ENCODE measurements at regions not wholly inside any gene's neighbourhood (a gene's known extent, or its start where the extent isn't known, plus 50 kb on each side); places are given as distances from the start of the nearest gene placed in this dataset.

DNA sequence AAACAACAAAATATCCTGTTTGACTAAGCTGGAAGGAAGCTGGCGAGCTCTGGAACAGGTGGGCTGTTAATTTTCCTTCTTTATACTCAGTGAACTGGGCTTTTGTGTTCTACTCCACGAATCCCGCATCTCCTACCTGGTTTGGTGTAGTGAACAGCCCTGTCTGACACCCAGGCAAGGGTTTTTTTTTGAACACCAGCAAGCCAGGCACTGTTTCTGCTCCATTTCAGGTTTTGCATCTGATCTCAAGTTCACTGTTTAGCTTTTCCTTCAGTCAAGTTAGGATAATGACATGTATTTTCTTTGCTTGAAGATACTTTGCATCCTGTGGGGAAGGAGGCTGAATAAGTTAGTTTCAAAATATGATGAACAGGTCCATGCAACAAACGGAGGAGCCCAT is 204.5 kb downstream of the SEMA6A start:
- TF ChIP-seq EZH2 (IDR thresholded peaks at IDR 0.05; ENCODE audit: insufficient read depth, low read length): no peak
- TF ChIP-seq, protein P1, sequence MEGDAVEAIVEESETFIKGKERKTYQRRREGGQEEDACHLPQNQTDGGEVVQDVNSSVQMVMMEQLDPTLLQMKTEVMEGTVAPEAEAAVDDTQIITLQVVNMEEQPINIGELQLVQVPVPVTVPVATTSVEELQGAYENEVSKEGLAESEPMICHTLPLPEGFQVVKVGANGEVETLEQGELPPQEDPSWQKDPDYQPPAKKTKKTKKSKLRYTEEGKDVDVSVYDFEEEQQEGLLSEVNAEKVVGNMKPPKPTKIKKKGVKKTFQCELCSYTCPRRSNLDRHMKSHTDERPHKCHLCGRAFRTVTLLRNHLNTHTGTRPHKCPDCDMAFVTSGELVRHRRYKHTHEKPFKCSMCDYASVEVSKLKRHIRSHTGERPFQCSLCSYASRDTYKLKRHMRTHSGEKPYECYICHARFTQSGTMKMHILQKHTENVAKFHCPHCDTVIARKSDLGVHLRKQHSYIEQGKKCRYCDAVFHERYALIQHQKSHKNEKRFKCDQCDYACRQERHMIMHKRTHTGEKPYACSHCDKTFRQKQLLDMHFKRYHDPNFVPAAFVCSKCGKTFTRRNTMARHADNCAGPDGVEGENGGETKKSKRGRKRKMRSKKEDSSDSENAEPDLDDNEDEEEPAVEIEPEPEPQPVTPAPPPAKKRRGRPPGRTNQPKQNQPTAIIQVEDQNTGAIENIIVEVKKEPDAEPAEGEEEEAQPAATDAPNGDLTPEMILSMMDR (IDR thresholded peaks at IDR 0.05; ENCODE audit: insufficient read depth, low read depth, low read length): no peak
- no peak overlapping the region for H3K4me2 ChIP-seq (ENCODE audit: low read length)

GRCh38 chr5:116365006-116365496 is 209.6 kb downstream of the SEMA6A start:
- H3K36me3 ChIP-seq (ENCODE audit: insufficient read depth, low read length): no peaks in the 10 kb centered on the region
- no peaks in the 10 kb centered on the region for H3K4me1 Mint-ChIP-seq (ENCODE audit: low read depth, unreplicated experiment)
- H3K27me3 ChIP-seq (ENCODE audit: insufficient read depth, low read length): peaks cover 4% of the 10 kb centered on the region
- no peaks in the 10 kb centered on the region for H3K36me3 Mint-ChIP-seq (ENCODE audit: low read depth, unreplicated experiment)
- H3K4me3 Mint-ChIP-seq (ENCODE audit: unreplicated experiment): no peak overlapping the region
- H3K27ac ChIP-seq (ENCODE audit: low read depth, low read length): no peak overlapping the region
- no peaks in the 10 kb centered on the region for H3K9me3 ChIP-seq (ENCODE audit: insufficient read depth, low read depth, low read length)
- no peaks in the 10 kb centered on the region for H3K79me2 ChIP-seq (ENCODE audit: insufficient read depth, low read length)
- H4K20me1 ChIP-seq (ENCODE audit: insufficient read depth, low read length): no peaks in the 10 kb centered on the region
- no peak overlapping the region for H2AFZ ChIP-seq (ENCODE audit: low read depth, low read length)
- peaks cover 2% of the 10 kb centered on the region for H3K9me3 Mint-ChIP-seq (ENCODE audit: unreplicated experiment)
- no peaks in the 10 kb centered on the region for H3K4me1 ChIP-seq (ENCODE audit: insufficient read depth, low read length)
- DNase-seq (ENCODE audit: low read depth) (no peak), FAIRE-seq (no peak)
- no peak overlapping the region for H3K4me3 ChIP-seq (ENCODE audit: insufficient read depth, low read depth, low read length)
- no peak overlapping the region for H3K4me2 ChIP-seq (ENCODE audit: low read length)
- H3K27ac Mint-ChIP-seq (ENCODE audit: unreplicated experiment): no peak overlapping the region
- H3K9ac ChIP-seq (ENCODE audit: low read length): no peak overlapping the region
- no peak for TF ChIP-seq EZH2 (IDR thresholded peaks at IDR 0.05; ENCODE audit: insufficient read depth, low read length)
- TF ChIP-seq, protein P1 (IDR thresholded peaks at IDR 0.05; ENCODE audit: insufficient read depth, low read depth, low read length): no peak
- peaks cover 11% of the 10 kb centered on the region for H3K27me3 Mint-ChIP-seq (ENCODE audit: low read depth, unreplicated experiment)

More for the DNA sequence above, 204.5 kb downstream of the SEMA6A start:
- H3K4me1 Mint-ChIP-seq (ENCODE audit: low read depth, unreplicated experiment): peaks cover 4% of the 10 kb centered on the region
- Histone ChIP-seq H3K9ac (ENCODE audit: low read length) (no peak overlapping the region), H3K9me3 (ENCODE audit: insufficient read depth, low read depth, low read length) (no peaks in the 10 kb centered on the region), H3K4me1 (ENCODE audit: insufficient read depth, low read length) (no peaks in the 10 kb centered on the region), H3K27ac (ENCODE audit: low read depth, low read length) (no peak overlapping the region), H3K36me3 (ENCODE audit: insufficient read depth, low read length) (no peaks in the 10 kb centered on the region), H4K20me1 (ENCODE audit: insufficient read depth, low read length) (no peaks in the 10 kb centered on the region), H3K27me3 (ENCODE audit: insufficient read depth, low read length) (no peaks in the 10 kb centered on the region), H3K4me3 (ENCODE audit: insufficient read depth, low read depth, low read length) (no peak overlapping the region), H3K79me2 (ENCODE audit: insufficient read depth, low read length) (no peaks in the 10 kb centered on the region), H2AFZ (ENCODE audit: low read depth, low read length) (no peak overlapping the region)
- no peak overlapping the region for H3K27ac Mint-ChIP-seq (ENCODE audit: unreplicated experiment)
- H3K9me3 Mint-ChIP-seq (ENCODE audit: unreplicated experiment): no peaks in the 10 kb centered on the region
- FAIRE-seq (no peak), DNase-seq (ENCODE audit: low read depth) (peak; percentile 15)
- no peaks in the 10 kb centered on the region for H3K27me3 Mint-ChIP-seq (ENCODE audit: low read depth, unreplicated experiment)
- no peak overlapping the region for H3K4me3 Mint-ChIP-seq (ENCODE audit: unreplicated experiment)
- H3K36me3 Mint-ChIP-seq (ENCODE audit: low read depth, unreplicated experiment): no peaks in the 10 kb centered on the region

DNA sequence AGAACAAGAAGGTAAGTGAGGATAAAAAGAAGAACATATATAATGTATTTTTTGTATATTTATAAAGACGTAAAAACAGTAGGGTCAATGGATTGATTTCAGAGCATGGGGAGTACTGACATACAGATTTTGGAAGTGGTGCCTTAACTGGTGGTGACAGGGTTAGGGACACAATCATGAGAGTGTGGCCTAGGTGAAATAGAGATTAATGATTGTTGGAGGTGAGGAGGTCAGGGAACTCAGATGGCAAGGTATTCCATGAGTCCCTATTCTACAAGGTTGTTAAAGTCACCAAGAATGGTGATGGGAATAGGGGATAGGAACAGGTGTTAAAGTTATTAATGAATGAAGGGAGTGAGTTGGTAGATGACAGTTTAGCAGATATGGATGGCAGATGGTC is 210.8 kb downstream of the SEMA6A start:
- H3K4me3 ChIP-seq (ENCODE audit: insufficient read depth, low read depth, low read length): no peak overlapping the region
- H3K27ac Mint-ChIP-seq (ENCODE audit: unreplicated experiment): no peak overlapping the region
- no peak overlapping the region for H3K4me2 ChIP-seq (ENCODE audit: low read length)
- FAIRE-seq (no peak), DNase-seq (ENCODE audit: low read depth) (no peak)
- no peaks in the 10 kb centered on the region for H3K9me3 ChIP-seq (ENCODE audit: insufficient read depth, low read depth, low read length)
- H3K36me3 Mint-ChIP-seq (ENCODE audit: low read depth, unreplicated experiment): no peaks in the 10 kb centered on the region
- no peak overlapping the region for H2AFZ ChIP-seq (ENCODE audit: low read depth, low read length)
- no peaks in the 10 kb centered on the region for H3K4me1 ChIP-seq (ENCODE audit: insufficient read depth, low read length)
- no peak overlapping the region for H3K9ac ChIP-seq (ENCODE audit: low read length)
- no peak for TF ChIP-seq EZH2 (IDR thresholded peaks at IDR 0.05; ENCODE audit: insufficient read depth, low read length)
- TF ChIP-seq, protein P1 (IDR thresholded peaks at IDR 0.05; ENCODE audit: insufficient read depth, low read depth, low read length): no peak
- H3K79me2 ChIP-seq (ENCODE audit: insufficient read depth, low read length): no peaks in the 10 kb centered on the region
- no peak overlapping the region for H3K27ac ChIP-seq (ENCODE audit: low read depth, low read length)
- no peaks in the 10 kb centered on the region for H3K4me1 Mint-ChIP-seq (ENCODE audit: low read depth, unreplicated experiment)
- H3K9me3 Mint-ChIP-seq (ENCODE audit: unreplicated experiment): peaks cover 2% of the 10 kb centered on the region
- no peaks in the 10 kb centered on the region for H4K20me1 ChIP-seq (ENCODE audit: insufficient read depth, low read length)
- H3K27me3 Mint-ChIP-seq (ENCODE audit: low read depth, unreplicated experiment): peaks cover 13% of the 10 kb centered on the region
- no peaks in the 10 kb centered on the region for H3K36me3 ChIP-seq (ENCODE audit: insufficient read depth, low read length)
- no peak overlapping the region for H3K4me3 Mint-ChIP-seq (ENCODE audit: unreplicated experiment)
- peaks cover 4% of the 10 kb centered on the region for H3K27me3 ChIP-seq (ENCODE audit: insufficient read depth, low read length)

Data from astrocyte (in vitro differentiated cells and primary cell).